ENCODE measurements at regions not wholly inside any gene's neighbourhood (a gene's known extent, or its start where the extent isn't known, plus 50 kb on each side); places are given as distances from the start of the nearest gene placed in this dataset.
A peak's percentile ranks its signal among the peaks of the same experiment; 100 is the strongest.
"Not testable (repeated sequence)": the region's sequence is repeated elsewhere in the genome, so short reads cannot be mapped to it uniquely, and the experiment has no call there.

GRCh38 chr1:212155219-212155618, 119.7 kb downstream of the DTL start:
- in situ Hi-C loops (cut with HindIII; ENCODE audit: low pct_unique_long_range_greater_than_20kb, low sequenced_read_pairs), result no loop called here
- DNase-seq (ENCODE audit: low read depth, low spot score), result no peak

GRCh38 chr1:212157252-212157651, 121.7 kb downstream of the DTL start:
- in situ Hi-C loops (cut with HindIII; ENCODE audit: low pct_unique_long_range_greater_than_20kb, low sequenced_read_pairs), result no loop called here
- DNase-seq (ENCODE audit: low read depth, low spot score), result no peak

DNA sequence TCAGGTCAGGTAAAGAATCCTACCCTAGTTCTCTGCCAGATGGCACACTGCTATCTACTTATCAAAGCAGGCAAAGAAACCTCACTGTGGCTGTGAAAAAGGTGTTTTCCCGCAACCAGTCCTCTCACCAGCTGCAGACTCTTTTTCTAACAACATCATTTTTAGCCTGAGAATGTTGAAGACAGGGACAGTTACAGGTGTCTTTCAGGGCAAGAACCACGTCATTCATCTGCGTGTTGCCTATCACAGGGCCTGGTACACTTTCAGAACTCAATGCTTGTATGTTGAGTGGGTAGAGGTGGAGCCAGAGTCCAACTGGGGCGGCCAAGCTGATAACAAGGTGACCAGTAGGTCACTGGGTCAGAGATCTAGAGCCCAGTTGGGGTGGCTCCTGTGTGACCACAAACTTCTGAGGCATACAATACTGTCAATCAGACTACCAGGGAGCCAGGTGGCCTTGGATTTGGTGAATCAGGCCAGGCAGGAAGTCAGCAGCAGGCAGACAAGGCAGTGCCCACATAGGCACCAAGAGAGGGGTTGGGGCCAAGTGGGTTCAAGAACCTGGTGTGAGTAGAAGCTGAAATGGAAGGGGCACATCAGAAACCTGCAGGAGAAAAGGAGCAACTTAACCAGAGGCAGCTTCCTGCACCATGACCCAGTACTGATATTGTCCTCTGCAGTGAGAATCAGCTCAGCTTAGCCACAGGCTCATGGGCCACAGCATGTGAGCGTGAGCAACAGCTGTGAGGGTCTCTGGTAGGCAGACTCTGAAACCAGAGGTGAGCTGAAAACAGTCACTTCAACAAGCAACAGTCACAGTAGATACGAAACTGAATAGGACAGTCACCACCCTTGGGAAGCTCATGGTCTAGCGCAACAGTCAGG, 123.6 kb downstream of the DTL start:
- in situ Hi-C loops (cut with HindIII; ENCODE audit: low pct_unique_long_range_greater_than_20kb, low sequenced_read_pairs), result no loop called here
- DNase-seq (ENCODE audit: low read depth, low spot score), result no peak

DNA sequence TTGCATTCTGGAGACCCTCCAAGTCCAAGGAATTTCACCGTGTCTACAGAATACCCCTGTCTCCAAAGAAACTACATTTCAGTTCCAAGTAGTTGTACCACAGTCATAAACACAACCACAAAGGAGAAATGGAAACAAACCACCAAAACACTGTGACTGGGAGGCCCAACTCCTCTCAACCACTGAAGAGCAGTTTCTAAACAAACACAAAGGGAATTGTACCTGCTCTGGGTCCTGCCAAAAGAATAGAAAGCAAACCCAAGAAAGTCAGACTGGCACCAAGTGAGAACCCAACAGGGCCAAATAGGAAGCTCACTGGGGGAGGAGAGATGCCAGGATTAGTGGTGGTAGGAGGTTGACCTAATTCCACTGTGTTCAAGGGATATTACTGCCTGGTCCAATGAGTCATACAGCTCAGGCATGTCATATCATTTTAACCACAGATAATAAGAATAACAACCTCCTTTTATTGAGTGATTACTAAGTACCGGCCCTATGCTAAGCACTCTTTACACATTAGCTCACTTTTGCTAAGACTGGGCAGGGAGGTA, 123.9 kb upstream of the PPP2R5A start:
- DNase-seq (ENCODE audit: low read depth, low spot score), result no peak
- in situ Hi-C loops (cut with HindIII; ENCODE audit: low pct_unique_long_range_greater_than_20kb, low sequenced_read_pairs), result no loop called here

DNA sequence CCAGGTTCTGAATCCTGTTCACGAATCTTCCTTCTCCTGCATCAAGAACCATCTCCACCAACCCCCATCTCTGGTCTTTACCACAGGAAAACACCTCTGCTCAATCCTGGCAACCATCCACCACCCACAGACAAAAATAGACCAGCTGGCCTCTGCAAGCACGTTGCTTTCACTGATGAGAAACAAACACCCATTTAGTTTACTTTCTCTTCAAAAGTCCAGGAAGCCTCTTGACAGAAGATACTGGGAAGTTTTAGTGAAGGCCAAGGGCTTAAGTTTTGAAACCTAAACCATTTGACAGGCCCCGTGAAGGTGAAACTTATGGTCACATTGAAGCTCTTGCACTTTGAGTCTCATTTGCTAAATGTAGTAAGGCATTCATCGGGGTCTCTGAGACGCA, 122.6 kb upstream of the PPP2R5A start:
- in situ Hi-C loops (cut with HindIII; ENCODE audit: low pct_unique_long_range_greater_than_20kb, low sequenced_read_pairs), result no loop called here
- peak; percentile 22 for DNase-seq (ENCODE audit: low read depth, low spot score)

DNA sequence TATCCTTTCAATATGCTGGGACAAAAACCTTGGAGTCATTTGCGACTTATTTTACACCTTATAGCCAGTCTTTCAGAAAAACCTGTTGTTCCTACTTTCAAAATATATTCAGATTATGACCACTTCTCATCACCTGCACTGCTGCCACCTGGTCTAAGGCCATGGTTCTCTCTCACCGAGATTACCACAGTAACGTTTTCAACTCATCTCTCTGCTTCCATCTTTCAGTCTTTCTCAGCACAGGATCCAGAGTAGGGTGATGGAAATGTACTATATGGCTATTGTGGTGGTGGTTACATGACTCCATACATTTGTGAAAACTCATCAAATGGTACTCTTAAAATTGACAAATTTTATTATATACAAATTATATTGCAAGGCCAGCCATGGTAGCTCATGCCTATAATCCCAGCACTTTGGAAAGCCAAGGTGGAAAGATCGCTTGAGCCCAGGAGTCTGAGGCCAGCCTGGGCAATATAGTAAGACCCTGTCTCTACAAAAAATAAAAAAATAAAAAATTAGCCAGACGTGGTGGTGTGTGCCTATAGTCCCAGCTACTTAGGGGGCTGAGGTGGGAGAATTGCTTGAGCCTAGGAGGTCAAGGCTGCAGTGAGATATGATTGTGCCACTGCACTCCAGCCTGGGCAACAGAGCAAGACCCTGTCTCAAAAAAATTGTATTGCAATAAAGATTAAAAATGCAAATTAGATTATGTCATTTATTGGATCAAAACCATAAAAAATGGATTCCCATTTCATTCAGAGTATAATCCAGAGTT, 120.9 kb upstream of the PPP2R5A start:
- DNase-seq (ENCODE audit: low read depth, low spot score), result no peak
- in situ Hi-C loops (cut with HindIII; ENCODE audit: low pct_unique_long_range_greater_than_20kb, low sequenced_read_pairs), result no loop called here

- in situ Hi-C loops (cut with HindIII; ENCODE audit: low pct_unique_long_range_greater_than_20kb, low sequenced_read_pairs), result no loop called here
- no peak for DNase-seq (ENCODE audit: low read depth, low spot score)
Measured at GRCh38 chr1:212166244-212166643, 119.0 kb upstream of the PPP2R5A start.

GRCh38 chr1:212166644-212167043, 118.6 kb upstream of the PPP2R5A start:
- in situ Hi-C loops (cut with HindIII; ENCODE audit: low pct_unique_long_range_greater_than_20kb, low sequenced_read_pairs), result no loop called here
- DNase-seq (ENCODE audit: low read depth, low spot score), result no peak

DNA sequence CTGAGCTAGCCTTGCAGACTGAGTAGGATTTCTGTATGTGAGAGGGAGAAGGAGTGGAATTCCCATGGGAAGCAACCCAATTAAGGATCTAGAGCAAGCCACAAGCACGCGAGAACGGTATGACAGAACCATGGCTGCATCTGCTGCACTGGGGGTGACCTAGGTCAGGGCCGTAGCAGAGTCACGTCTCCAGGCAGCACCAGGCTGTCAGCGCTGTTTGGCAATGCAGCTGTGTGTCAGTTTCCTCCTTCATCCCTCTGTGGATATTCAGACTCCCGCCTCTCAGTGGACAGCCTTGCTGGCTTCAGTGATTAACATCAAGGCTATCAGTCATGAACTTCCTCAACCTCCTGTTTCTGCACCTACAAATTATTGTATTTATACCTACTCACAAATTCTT, 118.1 kb upstream of the PPP2R5A start:
- in situ Hi-C loops (cut with HindIII; ENCODE audit: low pct_unique_long_range_greater_than_20kb, low sequenced_read_pairs), result no loop called here
- DNase-seq (ENCODE audit: low read depth, low spot score), result no peak

DNA sequence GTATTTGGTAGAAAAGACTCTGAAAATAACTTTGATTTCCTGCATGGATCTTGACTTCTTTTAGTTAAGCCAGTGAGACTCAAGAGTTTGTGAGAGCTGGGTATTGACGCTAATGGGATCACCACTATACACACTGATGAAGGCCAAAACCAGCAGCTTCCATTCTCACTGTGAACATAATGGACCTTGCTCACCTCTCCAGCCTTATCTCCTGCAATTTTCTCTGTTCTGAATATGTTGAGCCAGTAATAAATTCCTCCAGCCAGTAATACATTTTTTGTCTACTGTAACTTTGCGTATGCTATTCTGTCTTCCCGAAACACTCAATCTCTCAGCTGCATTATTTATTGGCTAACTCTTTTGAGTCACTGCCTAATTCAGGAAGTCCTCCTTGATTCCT, 111.6 kb upstream of the PPP2R5A start:
- DNase-seq (ENCODE audit: low read depth, low spot score), result no peak
- in situ Hi-C loops (cut with HindIII; ENCODE audit: low pct_unique_long_range_greater_than_20kb, low sequenced_read_pairs), result no loop called here

DNA sequence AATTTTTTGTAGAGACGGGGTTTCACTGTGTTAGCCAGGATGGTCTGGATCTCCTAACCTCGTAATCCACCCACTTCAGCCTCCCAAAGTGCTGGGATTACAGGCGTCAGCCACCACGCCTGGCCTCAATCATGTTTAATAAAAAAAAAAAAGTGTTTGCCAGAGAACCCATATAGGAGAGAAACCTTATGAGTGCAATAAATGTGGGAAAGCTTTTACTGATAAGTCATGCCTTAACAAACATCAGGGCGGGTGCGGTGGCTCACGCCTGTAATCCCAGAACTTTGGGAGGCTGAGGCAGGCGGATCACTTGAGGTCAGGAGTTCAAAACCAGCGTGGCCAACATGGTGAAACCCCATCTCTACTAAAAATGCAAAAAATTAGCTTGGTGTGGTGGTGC, 110.9 kb upstream of the PPP2R5A start:
- in situ Hi-C loops (cut with HindIII; ENCODE audit: low pct_unique_long_range_greater_than_20kb, low sequenced_read_pairs); DNase-seq (ENCODE audit: low read depth, low spot score): not testable (repeated sequence)

DNA sequence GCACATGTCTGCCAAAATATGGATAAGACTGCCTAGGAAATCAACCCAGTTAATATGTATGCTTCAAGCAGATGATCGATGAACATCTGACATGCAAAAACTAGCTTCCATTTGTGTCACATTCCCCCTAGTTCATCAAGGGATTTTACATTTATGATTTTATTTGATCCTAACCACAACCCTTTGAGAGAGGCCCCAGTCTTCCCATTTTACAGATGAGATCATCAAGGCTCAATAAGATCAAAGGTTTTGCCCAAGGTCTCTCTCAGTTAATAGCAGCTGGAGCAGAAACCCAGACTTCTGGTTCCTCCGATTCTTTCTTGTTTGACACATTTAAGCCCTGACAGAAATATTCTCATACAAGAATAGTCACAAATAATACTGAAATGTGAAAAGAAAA, 107.7 kb upstream of the PPP2R5A start:
- in situ Hi-C loops (cut with HindIII; ENCODE audit: low pct_unique_long_range_greater_than_20kb, low sequenced_read_pairs), result no loop called here
- no peak for DNase-seq (ENCODE audit: low read depth, low spot score)

GRCh38 chr1:212178851-212179250, 106.4 kb upstream of the PPP2R5A start:
- in situ Hi-C loops (cut with HindIII; ENCODE audit: low pct_unique_long_range_greater_than_20kb, low sequenced_read_pairs), result no loop called here

DNA sequence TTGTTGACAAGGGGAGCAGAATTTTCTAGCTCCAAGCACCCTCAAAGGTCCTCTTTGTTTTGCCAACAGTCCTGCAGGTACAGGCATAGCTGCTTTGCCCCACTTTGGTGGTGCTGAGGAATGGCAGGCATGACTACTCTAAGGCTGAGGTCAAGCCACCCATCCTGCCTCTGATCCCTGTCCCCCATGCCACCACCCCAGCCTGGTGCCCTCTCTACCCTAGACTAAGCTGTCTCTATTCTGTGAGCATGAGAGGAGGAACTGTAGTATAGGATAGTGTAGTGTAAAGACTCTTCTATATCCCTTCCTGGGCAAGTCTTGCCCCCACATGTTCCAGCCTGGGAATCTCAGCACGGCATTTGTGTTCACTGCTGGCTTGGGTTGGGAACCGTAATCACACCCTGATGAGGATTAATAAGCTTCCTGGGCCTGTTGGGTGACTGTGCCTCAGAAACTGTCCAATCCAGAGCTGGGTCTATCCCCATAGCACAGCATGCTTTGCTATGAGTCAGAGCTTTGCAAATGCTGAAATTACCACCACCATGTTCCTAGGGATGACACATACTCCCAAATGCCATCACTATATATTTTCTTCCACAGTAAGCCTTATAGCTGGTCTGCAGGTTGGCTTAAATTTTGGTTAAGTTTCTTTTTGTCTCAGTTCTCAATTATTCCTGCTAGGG, 105.7 kb upstream of the PPP2R5A start:
- no peak for DNase-seq (ENCODE audit: low read depth, low spot score)
- in situ Hi-C loops (cut with HindIII; ENCODE audit: low pct_unique_long_range_greater_than_20kb, low sequenced_read_pairs), result no loop called here

More at GRCh38 chr1:212178851-212179250, 106.4 kb upstream of the PPP2R5A start:
- DNase-seq (ENCODE audit: low read depth, low spot score), result no peak

GRCh38 chr1:212181015-212181882, 104.0 kb upstream of the PPP2R5A start:
- no peak for DNase-seq (ENCODE audit: low read depth, low spot score)
- in situ Hi-C loops (cut with HindIII; ENCODE audit: low pct_unique_long_range_greater_than_20kb, low sequenced_read_pairs), result no loop called here

DNA sequence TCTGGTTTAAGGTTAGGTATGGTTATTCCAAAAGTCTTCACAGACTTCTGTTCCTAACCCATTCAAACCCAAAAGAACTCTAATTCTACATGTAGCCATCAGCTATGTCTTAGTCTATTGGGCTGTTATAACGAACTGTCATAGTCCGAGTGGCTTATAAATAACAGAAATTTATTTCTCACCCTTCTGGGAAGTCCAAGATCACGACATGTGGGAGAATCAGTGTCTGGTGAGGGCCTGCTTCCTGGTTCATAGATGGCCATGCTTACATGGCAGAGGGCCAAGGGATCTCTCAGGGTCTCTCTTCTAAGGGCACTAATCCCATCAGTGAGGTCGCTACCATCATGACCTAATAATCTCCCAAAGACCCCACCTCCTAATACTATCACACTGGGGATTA, 103.0 kb upstream of the PPP2R5A start:
- in situ Hi-C loops (cut with HindIII; ENCODE audit: low pct_unique_long_range_greater_than_20kb, low sequenced_read_pairs), result no loop called here
- no peak for DNase-seq (ENCODE audit: low read depth, low spot score)

- in situ Hi-C loops (cut with HindIII; ENCODE audit: low pct_unique_long_range_greater_than_20kb, low sequenced_read_pairs), result no loop called here
- no peak for DNase-seq (ENCODE audit: low read depth, low spot score)
Measured at GRCh38 chr1:212182579-212182978, 102.6 kb upstream of the PPP2R5A start.
